Gastrocnemius medialis (tissue), 4 donors: ENCODE measurements at regions not wholly inside any gene's neighbourhood (a gene's known extent, or its start where the extent isn't known, plus 50 kb on each side); places are given as distances from the start of the nearest gene placed in this dataset.

Experiments used
- POLR2A ChIP-seq, 2 donors: fragments of 450-650 bp; IDR thresholded peaks; one replicate each; pipeline ENCODE4 v1.6.1; 2017; ENCODE audit warnings: antibody characterized with exemption in 2 of 2, mild to moderate bottlenecking in 2 of 2, moderate library complexity in 2 of 2
- TF ChIP-seq, protein P1 (sequence below), 5 experiments: fragments of 450-650 bp in 3 of 5; fragments of 200-600 bp in 2 of 5; sonication (generic) in 2 of 5; IDR thresholded peaks in 4 of 5; conservative IDR thresholded peaks in 1 of 5; 1 replicate in 4 of 5; 2 replicates in 1 of 5; pipeline ENCODE4 v1.5.1; 2016 to 2019; ENCODE audit warnings: antibody characterized with exemption in 5 of 5, mild to moderate bottlenecking in 3 of 5, moderate library complexity in 3 of 5

DNA sequence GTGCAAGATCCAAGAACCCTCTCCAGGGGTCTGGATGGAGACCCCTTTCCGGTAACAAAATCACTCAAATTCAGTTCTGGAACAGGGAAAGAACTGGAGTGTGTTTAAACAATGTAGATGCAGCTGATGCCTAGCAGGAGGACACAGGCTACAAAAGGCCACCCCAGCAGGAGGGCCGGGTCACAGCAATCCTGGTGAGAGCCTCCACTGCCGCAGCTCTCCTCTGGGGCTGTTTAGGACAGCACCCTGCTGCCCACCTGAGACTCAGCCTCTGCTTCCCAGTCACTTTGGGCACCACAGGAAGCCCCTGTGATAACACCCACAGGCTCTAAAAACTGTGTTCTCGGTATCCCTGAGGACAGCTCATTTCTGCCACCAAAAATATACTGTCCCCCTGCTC, 318.7 kb upstream of the NBEA start:
- TF ChIP-seq POLR2A (IDR thresholded peaks at IDR 0.05), result no peak
- TF ChIP-seq, protein P1, sequence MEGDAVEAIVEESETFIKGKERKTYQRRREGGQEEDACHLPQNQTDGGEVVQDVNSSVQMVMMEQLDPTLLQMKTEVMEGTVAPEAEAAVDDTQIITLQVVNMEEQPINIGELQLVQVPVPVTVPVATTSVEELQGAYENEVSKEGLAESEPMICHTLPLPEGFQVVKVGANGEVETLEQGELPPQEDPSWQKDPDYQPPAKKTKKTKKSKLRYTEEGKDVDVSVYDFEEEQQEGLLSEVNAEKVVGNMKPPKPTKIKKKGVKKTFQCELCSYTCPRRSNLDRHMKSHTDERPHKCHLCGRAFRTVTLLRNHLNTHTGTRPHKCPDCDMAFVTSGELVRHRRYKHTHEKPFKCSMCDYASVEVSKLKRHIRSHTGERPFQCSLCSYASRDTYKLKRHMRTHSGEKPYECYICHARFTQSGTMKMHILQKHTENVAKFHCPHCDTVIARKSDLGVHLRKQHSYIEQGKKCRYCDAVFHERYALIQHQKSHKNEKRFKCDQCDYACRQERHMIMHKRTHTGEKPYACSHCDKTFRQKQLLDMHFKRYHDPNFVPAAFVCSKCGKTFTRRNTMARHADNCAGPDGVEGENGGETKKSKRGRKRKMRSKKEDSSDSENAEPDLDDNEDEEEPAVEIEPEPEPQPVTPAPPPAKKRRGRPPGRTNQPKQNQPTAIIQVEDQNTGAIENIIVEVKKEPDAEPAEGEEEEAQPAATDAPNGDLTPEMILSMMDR (IDR thresholded peaks at IDR 0.05 in 4 of 5, conservative IDR thresholded peaks at IDR 0.05 in 1 of 5), result no peak
